ENCODE measurements at regions not wholly inside any gene's neighbourhood (a gene's known extent, or its start where the extent isn't known, plus 50 kb on each side); places are given as distances from the start of the nearest gene placed in this dataset.
"Not testable (repeated sequence)": the region's sequence is repeated elsewhere in the genome, so short reads cannot be mapped to it uniquely, and the experiment has no call there.

- DNase-seq = no peak
Observed at GRCh38 chr3:35446896-35447295, 192.4 kb upstream of the ARPP21 start.

GRCh38 chr3:35448121-35448520, 191.2 kb upstream of the ARPP21 start:
- DNase-seq = no peak

- DNase-seq = no peak
Observed at GRCh38 chr3:35448681-35449080, 190.6 kb upstream of the ARPP21 start.

- not testable (repeated sequence) for DNase-seq
Observed at GRCh38 chr3:35454819-35455218, 184.5 kb upstream of the ARPP21 start.

- DNase-seq = no peak
Observed at GRCh38 chr3:35473956-35474355, 165.4 kb upstream of the ARPP21 start.

- not testable (repeated sequence) for DNase-seq
Observed at GRCh38 chr3:35482566-35482965, 156.8 kb upstream of the ARPP21 start.

GRCh38 chr3:35483131-35483530, 156.2 kb upstream of the ARPP21 start:
- no peak for DNase-seq

- no peak for DNase-seq
Observed at GRCh38 chr3:35484929-35485530, 154.3 kb upstream of the ARPP21 start.

- no peak for DNase-seq
Observed at GRCh38 chr3:35486295-35486694, 153.0 kb upstream of the ARPP21 start.

- no peak for DNase-seq
Observed at GRCh38 chr3:35487376-35487775, 151.9 kb upstream of the ARPP21 start.

- DNase-seq = no peak
Observed at GRCh38 chr3:35488526-35488925, 150.8 kb upstream of the ARPP21 start.

- no peak for DNase-seq
Observed at GRCh38 chr3:35492841-35493240, 146.5 kb upstream of the ARPP21 start.

GRCh38 chr3:35498506-35499210, 140.7 kb upstream of the ARPP21 start:
- no peak for DNase-seq

GRCh38 chr3:35500641-35501350, 138.5 kb upstream of the ARPP21 start:
- DNase-seq = no peak

- DNase-seq = no peak
Observed at GRCh38 chr3:35502699-35503098, 136.6 kb upstream of the ARPP21 start.

GRCh38 chr3:35505181-35505580, 134.1 kb upstream of the ARPP21 start:
- no peak for DNase-seq

GRCh38 chr3:35505772-35506171, 133.6 kb upstream of the ARPP21 start:
- DNase-seq = no peak

GRCh38 chr3:35519936-35520335, 119.4 kb upstream of the ARPP21 start:
- no peak for DNase-seq

- DNase-seq = no peak
Observed at GRCh38 chr3:35521196-35521595, 118.1 kb upstream of the ARPP21 start.

- DNase-seq = no peak
Observed at GRCh38 chr3:35522450-35522849, 116.9 kb upstream of the ARPP21 start.

GRCh38 chr3:35523074-35523473, 116.3 kb upstream of the ARPP21 start:
- DNase-seq = no peak

- no peak for DNase-seq
Observed at GRCh38 chr3:35523838-35524237, 115.5 kb upstream of the ARPP21 start.

- DNase-seq = no peak
Observed at GRCh38 chr3:35524856-35525255, 114.5 kb upstream of the ARPP21 start.

GRCh38 chr3:35528728-35529127, 110.6 kb upstream of the ARPP21 start:
- DNase-seq = no peak

Measured in cerebellar nuclear complex (tissue), 1 donor.